ENCODE measurements at regions not wholly inside any gene's neighbourhood (a gene's known extent, or its start where the extent isn't known, plus 50 kb on each side); places are given as distances from the start of the nearest gene placed in this dataset.

- in situ Hi-C loops (cut with HindIII; ENCODE audit: low sequenced_read_pairs): no loop called here
- peak; percentile 93 for DNase-seq (ENCODE audit: low read depth)
- no peak for TF ChIP-seq CTCF (IDR thresholded peaks at IDR 0.05; ENCODE audit: low read depth, low read length, missing control alignments)
- H3K4me3 ChIP-seq (ENCODE audit: low read depth, low read length): no peak overlapping the region
Observed at GRCh38 chr10:33421789-33422462, 87.5 kb upstream of the NRP1 start.

- TF ChIP-seq CTCF (IDR thresholded peaks at IDR 0.05; ENCODE audit: low read depth, low read length, missing control alignments): no peak
- in situ Hi-C loops (cut with HindIII; ENCODE audit: low sequenced_read_pairs): no loop called here
- no peak for DNase-seq (ENCODE audit: low read depth)
- no peak overlapping the region for H3K4me3 ChIP-seq (ENCODE audit: low read depth, low read length)
Observed at GRCh38 chr10:33419311-33419710, 84.8 kb upstream of the NRP1 start.

GRCh38 chr10:33418301-33418700 lies 83.8 kb upstream of the NRP1 start:
- in situ Hi-C loops (cut with HindIII; ENCODE audit: low sequenced_read_pairs): no loop called here
- H3K4me3 ChIP-seq (ENCODE audit: low read depth, low read length): no peak overlapping the region
- TF ChIP-seq CTCF (IDR thresholded peaks at IDR 0.05; ENCODE audit: low read depth, low read length, missing control alignments): no peak
- DNase-seq (ENCODE audit: low read depth): no peak

- no peak overlapping the region for H3K4me3 ChIP-seq (ENCODE audit: low read depth, low read length)
- no peak for TF ChIP-seq CTCF (IDR thresholded peaks at IDR 0.05; ENCODE audit: low read depth, low read length, missing control alignments)
- in situ Hi-C loops (cut with HindIII; ENCODE audit: low sequenced_read_pairs): no loop called here
- DNase-seq (ENCODE audit: low read depth): no peak
Observed at GRCh38 chr10:33416691-33417090, 82.2 kb upstream of the NRP1 start.

- no peak for DNase-seq (ENCODE audit: low read depth)
- in situ Hi-C loops (cut with HindIII; ENCODE audit: low sequenced_read_pairs): no loop called here
- H3K4me3 ChIP-seq (ENCODE audit: low read depth, low read length): no peak overlapping the region
- no peak for TF ChIP-seq CTCF (IDR thresholded peaks at IDR 0.05; ENCODE audit: low read depth, low read length, missing control alignments)
Observed at GRCh38 chr10:33416209-33416608, 81.7 kb upstream of the NRP1 start.

- TF ChIP-seq CTCF (IDR thresholded peaks at IDR 0.05; ENCODE audit: low read depth, low read length, missing control alignments): no peak
- in situ Hi-C loops (cut with HindIII; ENCODE audit: low sequenced_read_pairs): no loop called here
- DNase-seq (ENCODE audit: low read depth): peak; percentile 2
- no peak overlapping the region for H3K4me3 ChIP-seq (ENCODE audit: low read depth, low read length)
Observed at GRCh38 chr10:33414841-33415240, 80.4 kb upstream of the NRP1 start.

Measured in astrocyte of the cerebellum (primary cell).